ENCODE measurements at regions not wholly inside any gene's neighbourhood (a gene's known extent, or its start where the extent isn't known, plus 50 kb on each side); places are given as distances from the start of the nearest gene placed in this dataset.

- WGBS (ENCODE audit: insufficient coverage, low lambda C conversion rate): no CpG with 5 or more reads among the region's 4 CpGs
- Histone ChIP-seq H3K9me3 (ENCODE audit: control insufficient read depth, low read depth, low read length) (no peaks in the 10 kb centered on the region), H3K4me3 (ENCODE audit: low read length) (no peak overlapping the region), H3K27me3 (ENCODE audit: control insufficient read depth, insufficient read depth, low read length) (no peaks in the 10 kb centered on the region), H3K4me1 (ENCODE audit: control insufficient read depth, insufficient read depth, low read length) (no peaks in the 10 kb centered on the region), H3K27ac (ENCODE audit: low read length) (no peak overlapping the region), H3K36me3 (ENCODE audit: control insufficient read depth, insufficient read depth, low read length) (no peaks in the 10 kb centered on the region)
- DNase-seq: no peak
These were observed 254.6 kb downstream of the LOXHD1 start for GRCh38 chr18:46402396-46402795.

- Histone ChIP-seq H3K9me3 (ENCODE audit: control insufficient read depth, low read depth, low read length) (no peaks in the 10 kb centered on the region), H3K27ac (ENCODE audit: low read length) (no peak overlapping the region), H3K36me3 (ENCODE audit: control insufficient read depth, insufficient read depth, low read length) (no peaks in the 10 kb centered on the region), H3K27me3 (ENCODE audit: control insufficient read depth, insufficient read depth, low read length) (no peaks in the 10 kb centered on the region), H3K4me1 (ENCODE audit: control insufficient read depth, insufficient read depth, low read length) (no peaks in the 10 kb centered on the region), H3K4me3 (ENCODE audit: low read length) (no peak overlapping the region)
- no peak for DNase-seq
- WGBS (ENCODE audit: insufficient coverage, low lambda C conversion rate): no CpG with 5 or more reads among the region's 4 CpGs
These were observed 254.1 kb downstream of the LOXHD1 start for GRCh38 chr18:46402945-46403344.

GRCh38 chr18:46405832-46406538 lies 251.0 kb downstream of the LOXHD1 start:
- Histone ChIP-seq H3K9me3 (ENCODE audit: control insufficient read depth, low read depth, low read length) (no peaks in the 10 kb centered on the region), H3K36me3 (ENCODE audit: control insufficient read depth, insufficient read depth, low read length) (no peaks in the 10 kb centered on the region), H3K27me3 (ENCODE audit: control insufficient read depth, insufficient read depth, low read length) (no peaks in the 10 kb centered on the region), H3K27ac (ENCODE audit: low read length) (no peak overlapping the region), H3K4me1 (ENCODE audit: control insufficient read depth, insufficient read depth, low read length) (no peaks in the 10 kb centered on the region), H3K4me3 (ENCODE audit: low read length) (no peak overlapping the region)
- no peak for DNase-seq
- WGBS (ENCODE audit: insufficient coverage, low lambda C conversion rate): no CpG with 5 or more reads among the region's 9 CpGs

- no CpG with 5 or more reads among the region's 4 CpGs for WGBS (ENCODE audit: insufficient coverage, low lambda C conversion rate)
These were observed 250.5 kb downstream of the LOXHD1 start for GRCh38 chr18:46406539-46406932.

GRCh38 chr18:46407486-46408166 lies 249.4 kb downstream of the LOXHD1 start:
- no peak overlapping the region for H3K27ac ChIP-seq (ENCODE audit: low read length)
- H3K27me3 ChIP-seq (ENCODE audit: control insufficient read depth, insufficient read depth, low read length): no peaks in the 10 kb centered on the region
- H3K9me3 ChIP-seq (ENCODE audit: control insufficient read depth, low read depth, low read length): no peaks in the 10 kb centered on the region
- no peak for DNase-seq
- H3K36me3 ChIP-seq (ENCODE audit: control insufficient read depth, insufficient read depth, low read length): no peaks in the 10 kb centered on the region
- no CpG with 5 or more reads among the region's 6 CpGs for WGBS (ENCODE audit: insufficient coverage, low lambda C conversion rate)
- no peak overlapping the region for H3K4me3 ChIP-seq (ENCODE audit: low read length)
- H3K4me1 ChIP-seq (ENCODE audit: control insufficient read depth, insufficient read depth, low read length): peaks cover 4% of the 10 kb centered on the region

More at GRCh38 chr18:46406539-46406932, 250.5 kb downstream of the LOXHD1 start:
- no peaks in the 10 kb centered on the region for H3K9me3 ChIP-seq (ENCODE audit: control insufficient read depth, low read depth, low read length)
- no peak for DNase-seq
- no peaks in the 10 kb centered on the region for H3K36me3 ChIP-seq (ENCODE audit: control insufficient read depth, insufficient read depth, low read length)
- no peaks in the 10 kb centered on the region for H3K27me3 ChIP-seq (ENCODE audit: control insufficient read depth, insufficient read depth, low read length)
- no peak overlapping the region for H3K4me3 ChIP-seq (ENCODE audit: low read length)
- H3K27ac ChIP-seq (ENCODE audit: low read length): no peak overlapping the region
- no peaks in the 10 kb centered on the region for H3K4me1 ChIP-seq (ENCODE audit: control insufficient read depth, insufficient read depth, low read length)

- Histone ChIP-seq H3K27me3 (ENCODE audit: control insufficient read depth, insufficient read depth, low read length) (no peaks in the 10 kb centered on the region), H3K9me3 (ENCODE audit: control insufficient read depth, low read depth, low read length) (no peaks in the 10 kb centered on the region), H3K27ac (ENCODE audit: low read length) (no peak overlapping the region), H3K36me3 (ENCODE audit: control insufficient read depth, insufficient read depth, low read length) (no peaks in the 10 kb centered on the region), H3K4me3 (ENCODE audit: low read length) (no peak overlapping the region), H3K4me1 (ENCODE audit: control insufficient read depth, insufficient read depth, low read length) (peaks cover 6% of the 10 kb centered on the region)
- DNase-seq: no peak
- WGBS (ENCODE audit: insufficient coverage, low lambda C conversion rate): 100% methylated on average over 1 of the region's 6 CpGs
These were observed 248.6 kb downstream of the LOXHD1 start for GRCh38 chr18:46408334-46408987.

GRCh38 chr18:46411191-46411828 lies 245.7 kb downstream of the LOXHD1 start:
- Histone ChIP-seq H3K27me3 (ENCODE audit: control insufficient read depth, insufficient read depth, low read length) (no peaks in the 10 kb centered on the region), H3K4me3 (ENCODE audit: low read length) (no peak overlapping the region), H3K9me3 (ENCODE audit: control insufficient read depth, low read depth, low read length) (no peaks in the 10 kb centered on the region), H3K27ac (ENCODE audit: low read length) (peak overlapping the region; percentile 53), H3K36me3 (ENCODE audit: control insufficient read depth, insufficient read depth, low read length) (no peaks in the 10 kb centered on the region), H3K4me1 (ENCODE audit: control insufficient read depth, insufficient read depth, low read length) (peaks cover 6% of the 10 kb centered on the region)
- WGBS (ENCODE audit: insufficient coverage, low lambda C conversion rate): 33% methylated on average over 1 of the region's 4 CpGs
- DNase-seq: no peak

GRCh38 chr18:46411867-46412690 lies 244.9 kb downstream of the LOXHD1 start:
- Histone ChIP-seq H3K9me3 (ENCODE audit: control insufficient read depth, low read depth, low read length) (no peaks in the 10 kb centered on the region), H3K27ac (ENCODE audit: low read length) (peak overlapping the region; percentile 53), H3K4me3 (ENCODE audit: low read length) (no peak overlapping the region), H3K4me1 (ENCODE audit: control insufficient read depth, insufficient read depth, low read length) (peaks cover 6% of the 10 kb centered on the region), H3K36me3 (ENCODE audit: control insufficient read depth, insufficient read depth, low read length) (no peaks in the 10 kb centered on the region), H3K27me3 (ENCODE audit: control insufficient read depth, insufficient read depth, low read length) (no peaks in the 10 kb centered on the region)
- peak; percentile 22 to 23 for DNase-seq
- WGBS (ENCODE audit: insufficient coverage, low lambda C conversion rate): no CpG with 5 or more reads among the region's 6 CpGs

GRCh38 chr18:46412916-46413315 lies 244.1 kb downstream of the LOXHD1 start:
- H3K4me1 ChIP-seq (ENCODE audit: control insufficient read depth, insufficient read depth, low read length): peaks cover 6% of the 10 kb centered on the region
- no CpG with 5 or more reads among the region's 11 CpGs for WGBS (ENCODE audit: insufficient coverage, low lambda C conversion rate)
- peak overlapping the region; percentile 53 for H3K27ac ChIP-seq (ENCODE audit: low read length)
- no peaks in the 10 kb centered on the region for H3K36me3 ChIP-seq (ENCODE audit: control insufficient read depth, insufficient read depth, low read length)
- no peaks in the 10 kb centered on the region for H3K27me3 ChIP-seq (ENCODE audit: control insufficient read depth, insufficient read depth, low read length)
- H3K4me3 ChIP-seq (ENCODE audit: low read length): no peak overlapping the region
- H3K9me3 ChIP-seq (ENCODE audit: control insufficient read depth, low read depth, low read length): no peaks in the 10 kb centered on the region
- DNase-seq: peak; percentile 28 to 36

GRCh38 chr18:46413684-46414083 lies 243.3 kb downstream of the LOXHD1 start:
- no peak for DNase-seq
- Histone ChIP-seq H3K4me3 (ENCODE audit: low read length) (no peak overlapping the region), H3K36me3 (ENCODE audit: control insufficient read depth, insufficient read depth, low read length) (no peaks in the 10 kb centered on the region), H3K4me1 (ENCODE audit: control insufficient read depth, insufficient read depth, low read length) (peaks cover 6% of the 10 kb centered on the region), H3K27ac (ENCODE audit: low read length) (no peak overlapping the region), H3K9me3 (ENCODE audit: control insufficient read depth, low read depth, low read length) (no peaks in the 10 kb centered on the region), H3K27me3 (ENCODE audit: control insufficient read depth, insufficient read depth, low read length) (no peaks in the 10 kb centered on the region)
- 50% methylated on average over 1 of the region's 3 CpGs for WGBS (ENCODE audit: insufficient coverage, low lambda C conversion rate)

Data from large intestine (tissue), 3 donors.